HCT116 (cell line): ENCODE measurements at regions not wholly inside any gene's neighbourhood (a gene's known extent, or its start where the extent isn't known, plus 50 kb on each side); places are given as distances from the start of the nearest gene placed in this dataset.

ENCODE experiments used
- ATAC-seq: fragments of 200-7000 bp; cut with Tn5 transposase; 2 replicates; pipeline ENCODE4 v1.9.1; 2020; ENCODE audit warnings: mild to moderate bottlenecking, moderate library complexity
- BruUV-seq: library from RNA; stranded (reverse); fragments of 400-500 nt; replicated peaks from 2 replicates; lab custom pipeline; 2021; lab: Mats Ljungman, UMichigan
- CTCF ChIA-PET: fragments of 300-600 bp; sonication (Branson Sonifier 250); formaldehyde crosslinking; loops from one replicate; lab custom pipeline; 2021; ENCODE audit warnings: antibody characterized with exemption; lab: Charles Lee
- POLR2A ChIA-PET: fragments of 300-600, 350-600 bp; sonication (Branson Sonifier 250); formaldehyde crosslinking; loops from one replicate; lab custom pipeline; 2021; ENCODE audit warnings: antibody characterized with exemption; lab: Charles Lee
- RAD21 ChIA-PET, 2 experiments: fragments of 300-600 bp; sonication (Branson Sonifier 250); formaldehyde crosslinking; loops; one replicate each; lab custom pipeline; 2023; ENCODE audit warnings: low total read pairs in 2 of 2; ENCODE audit not compliant: uncharacterized antibody in 2 of 2, unreplicated experiment in 2 of 2, low non-redundant PET in 1 of 2; lab: Charles Lee
- DNase-seq: peaks from one replicate; pipeline ENCODE4 v3.0.0-alpha.2; 2010; ENCODE audit warnings: low read depth, low spot score
- H2AFZ ChIP-seq: fragments of 200-600 bp; shearing (Covaris generic), sonication (generic); 2 replicates; pipeline ENCODE4 v1.6.1; 2017; ENCODE audit warnings: low read depth, mixed run types, mixed read lengths, antibody characterized with exemption, low read length; ENCODE audit not compliant: poor library complexity, severe bottlenecking
- H3K27ac ChIP-seq: 2 replicates; pipeline ENCODE4 v1.5.1; 2012; ENCODE audit warnings: low read depth, low read length
- H3K27me3 ChIP-seq: fragments of 200-600 bp; sonication (generic); 2 replicates; pipeline ENCODE4 v1.6.1; 2016; ENCODE audit warnings: mixed run types, low read length, mixed read lengths; ENCODE audit not compliant: insufficient read depth
- H3K36me3 ChIP-seq, 2 experiments: fragments of 200-500 bp in 1 of 2; fragments of 200-600 bp in 1 of 2; sonication (Bioruptor generic) in 1 of 2; sonication (generic) in 1 of 2; 2 replicates each; pipeline versions ENCODE4 v1.5.1 to v1.6.1; 2014 to 2016; ENCODE audit warnings: low read length in 2 of 2, inconsistent platforms in 1 of 2, mixed read lengths in 1 of 2, mixed run types in 1 of 2; ENCODE audit not compliant: insufficient read depth in 2 of 2, control insufficient read depth in 1 of 2
- H3K4me1 ChIP-seq, 2 experiments: fragments of 200-600 bp in 1 of 2; sonication (generic) in 1 of 2; 2 replicates each; pipeline versions ENCODE4 v1.5.1 to v1.6.1; 2012 to 2017; ENCODE audit warnings: low read length in 2 of 2, inconsistent platforms in 1 of 2, mild to moderate bottlenecking in 1 of 2, mixed read lengths in 1 of 2, mixed run types in 1 of 2, moderate library complexity in 1 of 2; ENCODE audit not compliant: insufficient read depth in 2 of 2, control insufficient read depth in 1 of 2
- H3K4me2 ChIP-seq: fragments of 200-600 bp; sonication (generic); 2 replicates; pipeline ENCODE4 v1.6.1; 2017; ENCODE audit warnings: mixed run types, low read length, mixed read lengths
- H3K4me3 ChIP-seq, 2 experiments: fragments of 200-600 bp in 1 of 2; sonication (generic) in 1 of 2; replicated peaks in 1 of 2; 2 replicates each; pipeline ENCODE4 v1.5.1; 2011 to 2016; ENCODE audit warnings: low read length in 2 of 2, control low read depth in 1 of 2, low read depth in 1 of 2, mild to moderate bottlenecking in 1 of 2, mixed read lengths in 1 of 2, mixed run types in 1 of 2
- H3K79me2 ChIP-seq: fragments of 200-600 bp; sonication (generic); 2 replicates; pipeline ENCODE4 v1.6.1; 2017; ENCODE audit warnings: mild to moderate bottlenecking, mixed run types, low read length, moderate library complexity, mixed read lengths; ENCODE audit not compliant: insufficient read depth
- H3K9ac ChIP-seq: fragments of 200-600 bp; sonication (generic); 2 replicates; pipeline ENCODE4 v1.6.1; 2016; ENCODE audit warnings: low read length, mixed read lengths
- H3K9me2 ChIP-seq: fragments of 200-600 bp; sonication (generic), shearing (Covaris generic); 2 replicates; pipeline ENCODE4 v1.6.1; 2017; ENCODE audit warnings: mixed run types, mild to moderate bottlenecking, moderate library complexity; ENCODE audit not compliant: insufficient read depth
- H3K9me3 ChIP-seq, 2 experiments: fragments of 200-500 bp in 1 of 2; fragments of 200-600 bp in 1 of 2; sonication (Bioruptor generic) in 1 of 2; sonication (generic) in 1 of 2; 2 replicates each; pipeline ENCODE4 v1.6.1; 2014 to 2017; ENCODE audit warnings: low read length in 2 of 2, mixed read lengths in 2 of 2, inconsistent platforms in 1 of 2, low read depth in 1 of 2, mild to moderate bottlenecking in 1 of 2, mixed run types in 1 of 2, moderate library complexity in 1 of 2; ENCODE audit not compliant: control insufficient read depth in 1 of 2, insufficient read depth in 1 of 2
- H4K20me1 ChIP-seq: fragments of 200-600 bp; sonication (generic), shearing (Covaris generic); 2 replicates; pipeline ENCODE4 v1.6.1; 2017; ENCODE audit warnings: mixed run types, mild to moderate bottlenecking, moderate library complexity; ENCODE audit not compliant: insufficient read depth
- CBX3 ChIP-seq: IDR thresholded peaks from 2 replicates; pipeline ENCODE4 v1.6.1; 2012; ENCODE audit warnings: low read depth
- CEBPB ChIP-seq: IDR thresholded peaks from 2 replicates; pipeline ENCODE4 v1.6.1; 2012; ENCODE audit warnings: low read depth
- EGR1 ChIP-seq: IDR thresholded peaks from 2 replicates; pipeline ENCODE4 v1.6.1; 2012; ENCODE audit warnings: low read depth
- EZH2 ChIP-seq: fragments of 200-600 bp; sonication (generic); IDR thresholded peaks from 2 replicates; pipeline ENCODE4 v1.6.1; 2017; ENCODE audit warnings: antibody characterized with exemption, mixed run types
- FOSL1 ChIP-seq: IDR thresholded peaks from 2 replicates; pipeline ENCODE4 v1.6.1; 2012; ENCODE audit warnings: low read depth
- JUND ChIP-seq: IDR thresholded peaks from 2 replicates; pipeline ENCODE4 v1.6.1; 2012
- POLR2A ChIP-seq: IDR thresholded peaks from 2 replicates; pipeline ENCODE4 v1.7.0; 2011; ENCODE audit warnings: borderline replicate concordance; ENCODE audit not compliant: insufficient read depth, insufficient read length; ENCODE audit errors: extremely low read depth
- POLR2AphosphoS5 ChIP-seq: IDR thresholded peaks from 2 replicates; pipeline ENCODE4 v1.6.1; 2011; ENCODE audit warnings: mild to moderate bottlenecking, low read depth, low read length, moderate library complexity
- SIN3A ChIP-seq: IDR thresholded peaks from 2 replicates; pipeline ENCODE4 v1.6.1; 2012; ENCODE audit warnings: low read depth
- SP1 ChIP-seq: IDR thresholded peaks from 2 replicates; pipeline ENCODE4 v1.6.1; 2012; ENCODE audit warnings: low read depth
- ZFX ChIP-seq: fragments of 450-650 bp; IDR thresholded peaks from 2 replicates; pipeline ENCODE4 v1.6.1; 2017
- ZNF274 ChIP-seq: fragments of 200-500 bp; sonication (Bioruptor generic); IDR thresholded peaks from 2 replicates; pipeline ENCODE4 v1.6.1; 2014; ENCODE audit warnings: mild to moderate bottlenecking, low read depth, low read length, inconsistent platforms
- intact Hi-C: fragments of 100-400 bp; cut with micrococcal nuclease; formaldehyde crosslinking; loops from 2 replicates; pipeline ENCODE4 v1.10.0; 2022
- TF ChIP-seq, protein P1 (sequence below), 3 experiments: fragments of 200-600 bp in 1 of 3; sonication (generic) in 1 of 3; IDR thresholded peaks in 2 of 3; conservative IDR thresholded peaks in 1 of 3; 2 replicates each; pipeline ENCODE4 v1.5.1; 2012 to 2017; ENCODE audit warnings: low read depth in 2 of 3, low read length in 2 of 3, antibody characterized with exemption in 1 of 3, borderline replicate concordance in 1 of 3, control low read depth in 1 of 3, mild to moderate bottlenecking in 1 of 3, mixed read lengths in 1 of 3, mixed run types in 1 of 3, moderate library complexity in 1 of 3; ENCODE audit not compliant: insufficient read depth in 1 of 3
- TF ChIP-seq, protein P2 (sequence below): IDR thresholded peaks from 2 replicates; pipeline ENCODE4 v1.6.1; 2011; ENCODE audit warnings: mild to moderate bottlenecking, low read length, moderate library complexity; ENCODE audit not compliant: insufficient replicate concordance; ENCODE audit errors: extremely low read depth
- TF ChIP-seq, protein P3 (sequence below): IDR thresholded peaks from 2 replicates; pipeline ENCODE4 v1.6.1; 2012
- TF ChIP-seq, protein P4 (sequence below): IDR thresholded peaks from 2 replicates; pipeline ENCODE4 v1.6.1; 2012

DNA sequence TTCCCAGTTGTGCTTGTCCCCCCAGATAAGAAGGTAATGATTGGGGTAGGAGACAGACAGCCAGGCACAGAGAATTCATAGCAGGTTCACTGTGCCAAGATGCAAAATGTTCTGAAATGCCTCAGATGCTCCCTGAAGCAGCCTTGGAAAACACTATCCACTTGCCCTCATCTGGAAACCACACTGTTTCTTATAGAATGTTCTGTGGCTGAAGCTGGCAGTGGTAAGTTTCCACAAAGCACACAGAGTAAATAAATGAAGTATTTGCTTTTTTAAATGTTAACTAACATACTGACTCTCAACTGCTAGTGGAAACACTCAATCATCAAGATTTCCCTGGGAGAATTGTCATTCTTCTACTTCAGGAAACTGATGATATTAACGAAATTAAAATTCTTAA is 311.4 kb downstream of the PRDM5 start:
- no peak overlapping the region for H2AFZ ChIP-seq
- CTCF ChIA-PET = no interaction called here
- no TSS peak for BruUV-seq

More for the DNA sequence above, 311.4 kb downstream of the PRDM5 start:
- no peak for DNase-seq
- ATAC-seq = no peak
- no peaks in the 10 kb centered on the region for H3K27me3 ChIP-seq
- POLR2A ChIA-PET = no interaction called here
- H3K36me3 ChIP-seq = no peaks in the 10 kb centered on the region
- no peaks in the 10 kb centered on the region for H3K4me1 ChIP-seq
- H3K9ac ChIP-seq = no peak overlapping the region
- H3K27ac ChIP-seq = no peak overlapping the region
- no peaks in the 10 kb centered on the region for H3K79me2 ChIP-seq
- no peaks in the 10 kb centered on the region for H4K20me1 ChIP-seq
- RAD21 ChIA-PET = no interaction called here
- TF ChIP-seq ZNF274 = no peak
- TF ChIP-seq, protein P1, sequence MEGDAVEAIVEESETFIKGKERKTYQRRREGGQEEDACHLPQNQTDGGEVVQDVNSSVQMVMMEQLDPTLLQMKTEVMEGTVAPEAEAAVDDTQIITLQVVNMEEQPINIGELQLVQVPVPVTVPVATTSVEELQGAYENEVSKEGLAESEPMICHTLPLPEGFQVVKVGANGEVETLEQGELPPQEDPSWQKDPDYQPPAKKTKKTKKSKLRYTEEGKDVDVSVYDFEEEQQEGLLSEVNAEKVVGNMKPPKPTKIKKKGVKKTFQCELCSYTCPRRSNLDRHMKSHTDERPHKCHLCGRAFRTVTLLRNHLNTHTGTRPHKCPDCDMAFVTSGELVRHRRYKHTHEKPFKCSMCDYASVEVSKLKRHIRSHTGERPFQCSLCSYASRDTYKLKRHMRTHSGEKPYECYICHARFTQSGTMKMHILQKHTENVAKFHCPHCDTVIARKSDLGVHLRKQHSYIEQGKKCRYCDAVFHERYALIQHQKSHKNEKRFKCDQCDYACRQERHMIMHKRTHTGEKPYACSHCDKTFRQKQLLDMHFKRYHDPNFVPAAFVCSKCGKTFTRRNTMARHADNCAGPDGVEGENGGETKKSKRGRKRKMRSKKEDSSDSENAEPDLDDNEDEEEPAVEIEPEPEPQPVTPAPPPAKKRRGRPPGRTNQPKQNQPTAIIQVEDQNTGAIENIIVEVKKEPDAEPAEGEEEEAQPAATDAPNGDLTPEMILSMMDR (IDR thresholded peaks at IDR 0.05 in 2 of 3, conservative IDR thresholded peaks at IDR 0.05 in 1 of 3; ENCODE audit: borderline replicate concordance in 1 of 3, insufficient read depth in 1 of 3, low read depth in 2 of 3, low read length in 2 of 3) = no peak
- TF ChIP-seq CBX3 = no peak
- no peak for TF ChIP-seq CEBPB
- TF ChIP-seq SIN3A = no peak
- no peak for TF ChIP-seq FOSL1
- TF ChIP-seq, protein P2, sequence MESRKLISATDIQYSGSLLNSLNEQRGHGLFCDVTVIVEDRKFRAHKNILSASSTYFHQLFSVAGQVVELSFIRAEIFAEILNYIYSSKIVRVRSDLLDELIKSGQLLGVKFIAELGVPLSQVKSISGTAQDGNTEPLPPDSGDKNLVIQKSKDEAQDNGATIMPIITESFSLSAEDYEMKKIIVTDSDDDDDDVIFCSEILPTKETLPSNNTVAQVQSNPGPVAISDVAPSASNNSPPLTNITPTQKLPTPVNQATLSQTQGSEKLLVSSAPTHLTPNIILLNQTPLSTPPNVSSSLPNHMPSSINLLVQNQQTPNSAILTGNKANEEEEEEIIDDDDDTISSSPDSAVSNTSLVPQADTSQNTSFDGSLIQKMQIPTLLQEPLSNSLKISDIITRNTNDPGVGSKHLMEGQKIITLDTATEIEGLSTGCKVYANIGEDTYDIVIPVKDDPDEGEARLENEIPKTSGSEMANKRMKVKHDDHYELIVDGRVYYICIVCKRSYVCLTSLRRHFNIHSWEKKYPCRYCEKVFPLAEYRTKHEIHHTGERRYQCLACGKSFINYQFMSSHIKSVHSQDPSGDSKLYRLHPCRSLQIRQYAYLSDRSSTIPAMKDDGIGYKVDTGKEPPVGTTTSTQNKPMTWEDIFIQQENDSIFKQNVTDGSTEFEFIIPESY = no peak
- TF ChIP-seq, protein P3, sequence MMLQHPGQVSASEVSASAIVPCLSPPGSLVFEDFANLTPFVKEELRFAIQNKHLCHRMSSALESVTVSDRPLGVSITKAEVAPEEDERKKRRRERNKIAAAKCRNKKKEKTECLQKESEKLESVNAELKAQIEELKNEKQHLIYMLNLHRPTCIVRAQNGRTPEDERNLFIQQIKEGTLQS = no peak
- no peak for TF ChIP-seq ZFX
- TF ChIP-seq POLR2AphosphoS5 = no peak
- TF ChIP-seq POLR2A = no peak
- no peak for TF ChIP-seq JUND
- TF ChIP-seq SP1 = no peak
- TF ChIP-seq, protein P4, sequence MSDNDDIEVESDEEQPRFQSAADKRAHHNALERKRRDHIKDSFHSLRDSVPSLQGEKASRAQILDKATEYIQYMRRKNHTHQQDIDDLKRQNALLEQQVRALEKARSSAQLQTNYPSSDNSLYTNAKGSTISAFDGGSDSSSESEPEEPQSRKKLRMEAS = no peak
- TF ChIP-seq EZH2 = no peak
- no peak for TF ChIP-seq EGR1
- H3K9me3 ChIP-seq = no peaks in the 10 kb centered on the region
- intact Hi-C loops = no loop called here
- H3K4me3 ChIP-seq = no peak overlapping the region
- no peak overlapping the region for H3K4me2 ChIP-seq
- no peaks in the 10 kb centered on the region for H3K9me2 ChIP-seq
